ENCODE measurements at regions not wholly inside any gene's neighbourhood (a gene's known extent, or its start where the extent isn't known, plus 50 kb on each side); places are given as distances from the start of the nearest gene placed in this dataset.

- ChIA-PET CTCF (ENCODE audit: low intra/inter-chr PET ratio, low total read pairs) (no interaction called here), POLR2A (no interaction called here)
- Histone ChIP-seq H3K36me3 (replicated peaks in 1 of 2; ENCODE audit: control insufficient read depth in 1 of 2, insufficient read depth in 2 of 2, low read length in 2 of 2) (no peaks in the 10 kb centered on the region), H4K20me1 (ENCODE audit: insufficient read depth, low read length) (no peaks in the 10 kb centered on the region), H3K4me3 (replicated peaks in 1 of 3; ENCODE audit: insufficient read depth in 1 of 3, low read depth in 2 of 3, low read length in 3 of 3) (no peak overlapping the region), H3K4me1 (ENCODE audit: insufficient read depth, low read length) (no peaks in the 10 kb centered on the region), H3K4me2 (ENCODE audit: low read depth, low read length) (no peak overlapping the region), H3K27ac (ENCODE audit: extremely low read length, insufficient read depth, low read length) (no peak overlapping the region), H2AFZ (ENCODE audit: low read length) (no peak overlapping the region), H3K9me3 (ENCODE audit: low read length) (no peaks in the 10 kb centered on the region), H3K27me3 (ENCODE audit: control insufficient read depth in 1 of 2, insufficient read depth in 2 of 2, low read length in 2 of 2) (no peaks in the 10 kb centered on the region; a peak in 2 of 5 replicates), H3K9ac (ENCODE audit: insufficient read depth, low read depth, low read length) (no peak overlapping the region), H3K79me2 (ENCODE audit: insufficient read depth, low read length) (no peaks in the 10 kb centered on the region)
- in situ Hi-C loops (cut with HindIII; ENCODE audit: extremely low pct_ligation_motif_present, low pct_unique_long_range_greater_than_20kb) = no loop called here
- intact Hi-C loops (cut with micrococcal nuclease; ENCODE audit: unreplicated experiment) = no loop called here
- ATAC-seq = no peak
- no TSS peak for BruUV-seq (replicated peaks)
- no peak for DNase-seq (ENCODE audit: low spot score)
- no peak for FAIRE-seq
- TF ChIP-seq ZBTB33 (CRISPR knock-in tag; IDR thresholded peaks at IDR 0.05) (no peak), ZSCAN12 (CRISPR knock-in tag; IDR thresholded peaks at IDR 0.05) (no peak), ZNF766 (CRISPR knock-in tag; IDR thresholded peaks at IDR 0.05; ENCODE audit: borderline replicate concordance) (no peak), MED8 (CRISPR knock-in tag; IDR thresholded peaks at IDR 0.05; ENCODE audit: insufficient replicate concordance) (no peak), ZNF614 (CRISPR knock-in tag; IDR thresholded peaks at IDR 0.05; ENCODE audit: borderline replicate concordance) (no peak), ZNF296 (CRISPR knock-in tag; conservative IDR thresholded peaks at IDR 0.05) (no peak), KLF12 (CRISPR knock-in tag; IDR thresholded peaks at IDR 0.05; ENCODE audit: borderline replicate concordance) (no peak), KLF15 (CRISPR knock-in tag; IDR thresholded peaks at IDR 0.05; ENCODE audit: borderline replicate concordance) (no peak), ZFP82 (CRISPR knock-in tag; IDR thresholded peaks at IDR 0.05; ENCODE audit: borderline replicate concordance) (no peak), FUBP1 (CRISPR knock-in tag; IDR thresholded peaks at IDR 0.05; ENCODE audit: borderline replicate concordance) (no peak), MEF2D (CRISPR knock-in tag; IDR thresholded peaks at IDR 0.05) (no peak), ZBTB4 (CRISPR knock-in tag; IDR thresholded peaks at IDR 0.05; ENCODE audit: borderline replicate concordance) (no peak), ZBTB3 (CRISPR knock-in tag; IDR thresholded peaks at IDR 0.05; ENCODE audit: borderline replicate concordance, low read depth) (no peak), ZNF33B (CRISPR knock-in tag; IDR thresholded peaks at IDR 0.05) (no peak), PAXIP1 (CRISPR knock-in tag; conservative IDR thresholded peaks at IDR 0.05) (no peak)
Measured at GRCh38 chr1:243996223-243996622, 54.9 kb upstream of the ZBTB18 start.

All from HepG2 (cell line).